ENCODE measurements at regions not wholly inside any gene's neighbourhood (a gene's known extent, or its start where the extent isn't known, plus 50 kb on each side); places are given as distances from the start of the nearest gene placed in this dataset.

- TF ChIP-seq CTCF (tag by site-specific recombination; IDR thresholded peaks at IDR 0.05) = no peak
- no peak for TF ChIP-seq ZNF292 (tag by site-specific recombination; IDR thresholded peaks at IDR 0.05; ENCODE audit: borderline replicate concordance, low read depth)
- TF ChIP-seq ZNF24 (tag by site-specific recombination; IDR thresholded peaks at IDR 0.05) = no peak
Observed at GRCh38 chr3:88403319-88403718, 253.6 kb downstream of the C3orf38 start.

Measured in HEK293 (cell line).